HG03280 (cell line): ENCODE measurements at regions not wholly inside any gene's neighbourhood (a gene's known extent, or its start where the extent isn't known, plus 50 kb on each side); places are given as distances from the start of the nearest gene placed in this dataset.

Source experiments
- ATAC-seq: cut with Tn5 transposase; IDR thresholded peaks from one replicate; pipeline ENCODE4 v1.9.1; 2021; ENCODE audit warnings: mild to moderate bottlenecking, moderate library complexity; ENCODE audit not compliant: unreplicated experiment

DNA sequence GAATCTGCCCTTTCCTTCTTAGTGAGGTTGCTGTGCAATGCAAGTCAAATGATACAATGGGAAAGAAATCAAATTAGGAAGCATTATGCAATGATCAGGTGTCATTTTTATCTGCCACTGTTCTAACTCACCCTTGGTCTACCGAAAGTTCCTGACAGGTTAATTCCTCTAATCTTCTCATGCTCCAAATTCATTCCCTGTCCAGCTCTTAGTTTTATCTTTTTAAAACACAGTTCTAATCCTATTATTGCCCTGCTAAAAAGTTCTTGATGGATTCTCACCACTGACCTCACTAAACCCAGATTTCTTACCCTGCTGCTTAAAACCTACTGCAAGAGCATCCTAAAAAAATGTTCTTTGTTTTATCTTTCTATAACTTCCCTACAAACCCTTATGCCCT is 1000.9 kb downstream of the CDH18 start:
- no peak for ATAC-seq

DNA sequence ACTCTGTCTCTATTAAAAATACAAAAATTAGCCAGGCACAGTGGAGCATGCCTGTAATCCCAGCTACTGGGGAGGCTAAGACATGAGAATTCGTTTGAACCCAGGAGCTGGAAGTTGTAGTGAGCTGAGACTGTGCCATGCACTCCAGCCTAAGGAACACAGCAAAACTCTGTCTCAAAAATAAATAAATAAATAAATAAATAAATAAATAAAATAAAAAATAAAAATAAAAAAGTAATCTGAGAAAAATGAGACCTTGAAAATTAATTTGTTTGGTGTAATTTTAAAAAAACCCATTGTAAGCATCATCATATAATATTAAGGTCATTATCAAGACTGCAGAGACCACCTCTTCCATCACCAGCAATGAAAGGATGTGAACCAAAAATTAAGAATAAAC is 997.1 kb downstream of the CDH18 start:
- no peak for ATAC-seq

DNA sequence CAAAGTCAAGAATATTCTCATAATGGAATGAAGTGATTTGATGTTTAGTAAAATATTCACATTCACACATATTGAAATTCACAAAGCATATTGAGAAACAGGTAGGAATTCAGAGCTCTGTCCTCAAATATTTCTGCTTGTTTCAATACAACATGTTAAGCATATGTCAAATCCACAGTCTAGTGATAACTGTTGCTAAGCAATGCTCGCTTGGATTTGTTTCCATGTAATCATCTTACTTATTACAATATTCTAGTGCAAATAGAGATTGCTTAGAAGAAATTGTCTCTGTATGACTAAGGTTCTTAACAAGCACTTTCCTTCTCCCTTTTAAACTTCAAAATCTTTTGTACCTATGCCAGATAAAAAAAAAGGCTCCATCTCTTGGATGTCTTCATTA is 995.7 kb downstream of the CDH18 start:
- ATAC-seq: no peak

DNA sequence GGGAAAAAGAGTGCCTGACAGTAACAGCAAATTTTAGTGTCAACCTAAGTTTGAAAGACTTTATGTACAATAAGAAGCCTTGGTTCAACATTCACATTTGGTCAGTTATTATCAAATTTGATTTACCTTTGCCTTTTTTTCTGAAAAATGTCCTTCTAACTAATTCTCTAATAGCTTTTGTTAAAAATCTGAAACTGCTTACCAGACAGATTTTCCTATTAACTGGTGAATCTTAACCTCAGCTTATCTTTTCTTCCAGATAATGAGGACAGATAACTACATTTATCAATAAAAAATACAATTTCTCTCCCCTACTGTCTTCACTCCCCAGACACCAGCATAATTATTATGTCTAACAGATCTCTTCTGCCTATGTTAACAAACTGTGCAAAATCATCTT is 988.5 kb downstream of the CDH18 start:
- no peak for ATAC-seq

DNA sequence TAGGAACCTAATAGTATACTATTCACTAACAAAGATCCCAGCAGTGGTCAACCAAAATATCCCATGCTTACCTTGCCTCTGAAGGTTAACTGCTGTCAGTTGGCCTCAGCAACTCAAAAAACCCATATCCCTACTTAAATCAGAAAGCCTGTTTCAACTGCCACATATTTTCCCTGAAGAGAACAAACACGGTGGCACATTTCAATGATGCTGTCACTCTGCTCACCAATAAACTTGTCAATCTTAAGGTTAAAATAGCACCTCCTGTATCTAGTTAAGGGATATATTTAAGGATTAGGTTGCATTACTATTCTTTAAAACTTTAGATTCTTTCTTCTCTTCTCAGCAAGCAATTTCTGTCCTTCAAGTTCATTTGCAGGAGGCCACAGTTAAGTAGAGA is 986.9 kb downstream of the CDH18 start:
- ATAC-seq: no peak

DNA sequence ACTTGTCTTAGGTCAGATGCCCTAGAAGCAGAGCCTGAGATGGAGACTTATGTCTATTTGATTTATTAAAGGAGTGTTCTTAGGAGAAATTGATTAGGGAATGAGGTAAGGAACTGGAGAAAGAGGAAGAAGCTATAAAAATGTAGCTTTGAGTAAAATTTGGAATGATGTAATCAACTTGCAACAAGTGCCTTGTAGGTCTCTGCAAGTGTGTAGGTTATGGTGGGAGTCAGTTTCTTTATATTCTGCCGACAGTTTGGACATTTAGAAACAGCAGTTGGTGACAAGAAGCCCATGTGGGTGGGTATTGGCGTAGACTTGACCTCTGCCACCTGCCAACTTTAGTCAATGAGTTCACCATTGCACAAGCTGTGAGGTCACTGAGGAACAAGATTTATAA is 986.5 kb downstream of the CDH18 start:
- no peak for ATAC-seq

DNA sequence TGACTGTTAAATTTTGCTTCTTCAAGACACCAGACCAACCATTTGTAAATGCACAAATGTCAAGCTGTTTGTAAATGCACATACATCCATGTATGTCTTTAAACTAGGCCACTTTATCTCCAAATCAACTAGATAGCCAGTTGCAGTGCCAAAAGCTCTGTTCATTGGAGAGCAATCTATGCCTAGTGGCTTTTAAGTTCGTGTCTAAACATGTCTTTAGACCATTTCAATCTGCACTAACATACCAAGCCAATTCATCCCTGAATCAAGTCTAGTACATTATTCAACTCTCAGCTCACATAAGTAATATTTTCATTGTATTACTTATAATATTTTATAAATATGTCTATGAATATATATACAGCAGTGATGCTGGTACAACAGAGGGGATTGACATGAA is 985.9 kb downstream of the CDH18 start:
- ATAC-seq: no peak

DNA sequence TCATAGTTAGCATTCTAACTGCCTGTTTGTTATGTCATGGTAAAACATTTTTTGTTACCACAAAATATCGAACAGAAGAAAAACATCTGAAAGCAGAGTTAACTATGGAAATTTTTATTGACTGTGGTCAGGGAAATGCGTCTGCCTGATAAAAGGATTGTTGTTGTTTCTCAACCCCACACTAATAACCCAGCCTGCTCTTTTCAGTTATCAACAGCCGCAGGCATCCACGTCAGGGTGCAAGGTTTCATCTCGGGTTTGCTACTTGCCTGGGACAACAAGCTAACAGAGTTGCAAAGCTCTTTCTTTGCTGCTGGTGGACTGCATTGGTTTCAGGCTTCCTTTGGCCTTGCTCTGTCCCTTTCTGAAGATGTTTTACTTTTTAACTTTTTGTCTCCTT is 969.2 kb downstream of the CDH18 start:
- ATAC-seq: no peak

DNA sequence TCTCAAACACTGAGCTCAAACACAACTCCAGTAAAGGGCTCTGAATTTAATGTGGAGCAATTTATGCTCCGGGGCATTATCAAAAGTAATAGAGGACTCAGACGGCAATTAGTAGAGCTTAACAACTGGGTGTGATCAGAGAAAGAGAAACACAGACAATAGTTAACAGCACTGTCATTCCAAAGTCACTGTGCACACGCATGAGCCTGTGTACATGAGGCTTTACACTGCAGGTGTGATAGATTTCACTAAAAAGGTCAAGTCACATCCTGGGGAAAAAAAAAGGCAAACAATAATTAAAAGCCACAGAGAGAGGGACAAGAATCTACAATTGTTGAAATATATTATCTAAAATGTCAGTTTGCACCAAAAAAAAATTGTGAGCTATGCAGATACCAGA is 956.5 kb downstream of the CDH18 start:
- no peak for ATAC-seq

DNA sequence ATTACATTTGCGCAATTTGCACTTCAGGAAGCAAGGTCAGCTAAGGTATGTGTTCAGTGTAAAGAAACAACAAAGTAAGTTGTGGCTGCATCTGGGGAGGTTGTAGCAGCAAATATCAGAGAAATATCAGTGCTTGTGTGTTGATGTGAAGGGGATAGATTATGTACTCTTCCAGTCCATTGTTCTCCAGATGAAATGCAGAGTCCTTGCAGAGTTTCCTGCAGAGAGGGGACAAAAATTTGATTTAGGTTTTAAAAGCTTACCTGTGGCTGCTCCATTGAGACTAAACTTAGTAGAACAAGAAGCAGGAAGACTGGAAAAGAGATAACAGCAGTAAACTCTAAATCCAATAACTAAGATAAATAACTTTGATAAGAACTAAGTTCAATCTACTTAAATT is 952.2 kb downstream of the CDH18 start:
- ATAC-seq: no peak

DNA sequence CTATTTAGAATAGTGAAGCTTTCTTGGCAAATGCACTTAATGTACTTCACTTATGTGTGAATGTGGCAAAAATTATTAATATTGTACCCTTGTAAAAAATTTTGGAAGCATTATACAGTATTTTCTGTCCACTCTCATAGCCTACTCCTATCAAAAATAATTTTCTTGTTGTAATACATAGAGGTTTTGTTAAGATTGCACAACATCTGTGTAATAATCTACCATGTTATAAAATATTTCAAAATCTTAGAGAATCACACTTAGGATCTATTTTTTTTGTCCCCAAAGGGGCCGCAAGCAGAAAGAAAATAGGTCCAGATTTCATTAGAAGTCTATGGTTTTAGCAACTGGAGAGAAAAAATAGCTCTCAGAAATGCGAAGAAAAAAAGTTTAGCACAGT is 945.9 kb downstream of the CDH18 start:
- no peak for ATAC-seq

DNA sequence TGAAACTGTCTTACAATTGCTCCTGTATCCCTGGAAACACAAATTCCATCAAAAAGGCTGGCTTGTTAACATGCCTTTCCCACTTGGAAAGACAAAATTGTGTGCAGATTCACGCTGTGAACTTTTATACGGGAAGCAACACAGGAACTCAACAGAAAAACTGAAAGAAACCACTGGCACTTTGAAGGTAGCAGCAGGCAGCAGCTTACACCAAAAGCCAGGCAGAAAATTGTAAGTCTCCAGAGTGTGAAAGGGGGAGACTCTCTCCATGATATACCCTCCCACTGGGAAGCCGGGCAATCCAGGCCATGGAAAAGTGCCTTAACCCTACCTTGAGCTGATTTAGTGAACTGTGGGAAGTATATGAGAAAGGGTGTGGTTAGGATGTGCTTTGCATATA is 943.7 kb downstream of the CDH18 start:
- ATAC-seq: no peak

DNA sequence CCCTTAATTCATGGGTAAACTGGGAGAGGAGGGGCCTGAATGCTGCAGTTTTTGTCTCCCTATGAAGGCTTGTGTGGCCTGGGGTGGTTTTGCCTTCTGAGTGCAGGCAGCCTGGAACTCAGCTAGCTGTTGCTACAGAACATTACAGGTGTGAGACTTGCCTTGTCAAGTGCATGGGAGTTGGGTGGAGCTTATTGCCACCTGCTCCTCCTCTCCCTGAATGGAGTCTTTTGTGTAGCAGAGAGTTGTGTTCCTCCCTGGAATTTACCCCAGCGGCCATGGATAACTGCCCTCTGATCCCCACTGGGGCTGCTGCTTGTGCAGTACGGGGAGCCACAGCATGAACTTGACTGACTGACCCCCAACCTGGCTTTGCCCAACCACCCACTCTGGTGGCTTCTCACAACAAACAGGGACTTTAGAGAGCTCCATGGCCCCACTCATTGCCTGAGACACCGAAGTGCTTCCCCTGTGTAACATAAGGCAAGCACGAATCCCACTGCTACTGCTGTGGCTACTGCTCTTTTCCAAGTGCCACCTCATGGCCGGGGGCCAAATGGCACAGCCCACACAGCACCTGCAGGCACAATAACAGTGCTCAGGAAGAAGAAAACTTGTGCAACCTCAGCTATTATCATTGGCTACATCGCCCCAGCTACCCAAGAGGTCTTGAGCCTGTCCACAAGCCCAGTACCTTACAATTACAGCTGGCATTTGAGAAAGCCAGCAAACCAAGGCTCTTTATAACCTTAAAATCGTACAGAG is 942.9 kb downstream of the CDH18 start:
- ATAC-seq: no peak

DNA sequence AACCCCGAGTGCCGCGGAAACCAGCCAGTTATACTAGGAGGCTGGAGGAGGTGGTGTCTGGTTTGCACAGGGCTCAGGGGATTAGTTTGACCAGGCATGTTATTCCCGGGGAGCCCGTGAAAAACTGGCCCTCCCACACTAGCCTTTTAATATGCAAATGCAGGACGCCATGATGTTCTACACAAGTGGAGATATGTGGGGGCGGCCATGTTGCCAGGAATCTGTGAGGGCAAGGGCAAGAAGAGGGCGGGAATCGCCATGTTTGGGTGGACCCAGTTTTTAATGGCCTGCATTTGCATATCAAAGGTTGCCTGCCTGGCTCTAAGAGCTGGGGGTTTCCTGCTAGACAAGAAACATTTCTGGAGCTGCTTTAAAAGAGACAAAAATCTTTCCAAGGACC is 940.7 kb downstream of the CDH18 start:
- ATAC-seq: no peak

DNA sequence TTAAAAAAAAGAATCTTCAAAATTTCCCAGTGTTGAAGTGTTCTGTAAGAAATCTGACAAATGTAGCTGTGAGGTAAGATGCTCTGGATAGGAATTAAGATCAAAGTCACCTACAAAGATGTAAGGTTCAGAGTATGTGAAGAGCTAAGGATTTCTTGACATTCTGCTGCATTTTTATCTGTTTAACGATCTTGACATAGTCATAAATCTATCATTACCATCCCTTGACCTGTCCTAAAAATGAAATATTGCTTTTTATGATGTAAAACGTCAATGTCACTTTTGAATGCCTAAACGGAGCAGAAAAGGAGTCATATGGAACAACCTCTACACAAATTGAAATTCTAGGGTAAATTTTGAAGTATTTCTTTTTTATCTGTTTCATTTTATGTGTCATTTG is 939.3 kb downstream of the CDH18 start:
- no peak for ATAC-seq

DNA sequence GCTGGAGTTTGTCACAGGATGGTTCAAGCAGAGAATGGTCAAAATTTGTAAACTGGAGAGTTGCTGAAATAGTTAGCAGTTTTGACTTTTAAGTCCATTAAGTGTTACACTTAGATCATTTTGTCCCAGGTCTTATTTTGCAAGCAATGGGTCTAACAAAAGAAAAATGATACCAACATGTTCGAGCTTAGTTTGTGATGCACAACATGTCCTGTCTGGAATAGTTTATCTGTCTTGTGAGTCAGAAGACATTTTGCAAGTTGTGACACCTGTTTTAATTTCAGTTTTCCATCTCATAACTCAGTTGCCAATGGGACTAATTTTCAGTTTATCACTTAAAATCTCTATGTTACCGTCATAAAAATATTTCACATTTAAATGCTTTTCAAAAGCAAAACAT is 929.8 kb downstream of the CDH18 start:
- ATAC-seq: no peak

DNA sequence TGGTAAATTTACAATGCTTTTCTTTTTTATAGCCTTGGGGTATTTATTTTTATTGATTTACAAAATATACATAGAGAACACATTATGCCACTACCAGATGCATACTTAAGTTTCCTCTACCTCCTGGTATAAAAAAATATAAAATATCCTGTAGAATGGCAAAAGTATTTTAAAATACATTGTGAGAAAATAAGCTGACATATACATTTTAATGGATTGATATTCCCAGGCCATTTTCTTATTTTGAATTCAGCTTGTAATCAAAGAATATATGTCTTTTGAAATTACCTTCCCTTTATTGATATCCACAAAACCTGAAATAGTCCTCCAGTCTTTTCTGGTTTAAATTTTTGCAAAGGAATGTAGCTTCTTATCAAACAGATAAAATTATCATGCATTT is 923.9 kb downstream of the CDH18 start:
- no peak for ATAC-seq

DNA sequence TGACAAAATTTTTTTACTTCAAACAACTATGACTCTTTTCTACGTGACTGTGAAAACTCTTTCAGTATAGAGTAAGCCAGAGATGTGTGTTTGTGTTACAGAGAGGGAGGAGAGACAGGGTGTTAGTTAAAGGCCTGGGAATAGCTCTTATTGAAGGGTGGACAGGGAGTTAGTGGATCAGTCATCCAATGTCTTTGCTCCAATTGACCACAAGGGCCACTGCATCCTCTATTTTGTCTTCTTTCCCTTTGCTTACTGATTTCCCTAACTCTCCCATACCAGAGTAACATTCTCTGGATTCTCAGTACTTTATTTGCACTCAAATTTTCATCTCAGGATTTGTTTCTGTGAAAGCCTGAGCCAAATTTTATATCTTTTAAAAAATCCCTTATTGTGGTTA is 920.3 kb downstream of the CDH18 start:
- ATAC-seq: no peak

DNA sequence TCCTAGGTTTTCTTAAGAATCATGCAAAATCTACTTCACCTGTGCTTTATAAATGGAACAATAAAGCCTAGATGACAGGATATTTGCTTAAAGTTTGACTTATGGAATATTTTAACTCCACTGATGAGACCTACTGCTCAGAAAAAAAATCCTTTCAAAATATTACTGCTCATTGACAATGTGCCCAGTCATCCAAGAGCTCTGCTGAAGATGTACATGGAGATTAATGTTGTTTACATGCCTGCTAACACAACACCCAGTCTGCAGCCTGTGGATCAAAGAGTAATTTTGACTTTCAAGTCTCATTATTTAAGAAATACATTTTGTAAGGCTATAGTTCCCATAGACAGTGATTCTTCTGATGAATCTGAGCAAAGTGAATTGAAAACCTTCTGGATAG is 889.6 kb downstream of the CDH18 start:
- no peak for ATAC-seq

DNA sequence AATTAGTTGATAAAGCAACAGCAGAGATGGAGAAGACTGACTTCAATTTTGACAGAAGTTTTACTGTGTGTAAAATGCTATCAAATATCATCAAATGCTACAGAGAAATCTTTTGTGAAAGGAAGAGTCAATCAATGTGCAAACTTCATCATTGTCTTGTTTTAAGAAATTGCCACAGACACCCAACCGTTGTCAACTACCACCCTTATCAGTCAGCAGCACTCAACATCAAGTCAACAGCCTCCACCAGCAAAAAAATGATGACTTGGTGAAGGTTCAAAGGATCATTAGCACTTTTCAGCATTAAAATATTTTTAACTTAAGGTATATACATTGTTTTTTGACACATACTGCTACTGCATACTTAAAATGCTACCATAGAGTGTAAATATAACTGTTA is 888.8 kb downstream of the CDH18 start:
- ATAC-seq: no peak

DNA sequence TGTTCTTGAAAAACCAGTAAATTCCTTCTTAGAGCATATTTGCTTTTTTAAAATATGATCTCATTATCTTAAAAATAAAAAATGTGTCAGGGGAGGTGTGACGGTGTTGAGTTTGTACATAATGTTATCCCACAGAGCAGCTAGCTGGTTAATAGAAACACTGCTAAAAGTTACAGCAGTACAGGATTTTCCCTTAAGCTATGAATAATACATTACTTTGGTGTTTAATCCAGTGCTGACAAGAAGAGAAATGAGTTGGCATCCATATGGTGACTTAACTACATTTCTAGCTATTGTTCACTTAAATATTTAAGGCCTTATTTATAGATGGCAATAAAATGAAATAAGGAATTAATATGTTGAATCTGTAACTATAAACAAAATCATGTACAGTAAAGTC is 883.1 kb downstream of the CDH18 start:
- no peak for ATAC-seq

DNA sequence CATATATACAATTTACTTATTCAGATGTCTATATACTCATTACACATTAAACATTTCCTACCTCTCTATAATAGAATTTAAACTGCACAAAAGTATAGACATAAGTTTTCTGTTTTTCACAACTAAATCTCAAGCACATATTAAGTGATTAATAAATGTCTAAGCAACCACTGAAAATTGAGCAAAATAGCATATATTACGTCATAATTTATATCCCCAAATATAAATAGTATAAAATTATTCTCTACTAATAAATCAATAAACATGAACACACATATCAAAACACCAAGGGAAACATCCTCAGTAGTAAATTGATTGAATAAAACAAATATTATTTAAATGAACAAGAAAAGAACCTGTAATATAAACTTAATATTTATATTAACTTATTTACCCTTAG is 865.1 kb downstream of the CDH18 start:
- no peak for ATAC-seq

DNA sequence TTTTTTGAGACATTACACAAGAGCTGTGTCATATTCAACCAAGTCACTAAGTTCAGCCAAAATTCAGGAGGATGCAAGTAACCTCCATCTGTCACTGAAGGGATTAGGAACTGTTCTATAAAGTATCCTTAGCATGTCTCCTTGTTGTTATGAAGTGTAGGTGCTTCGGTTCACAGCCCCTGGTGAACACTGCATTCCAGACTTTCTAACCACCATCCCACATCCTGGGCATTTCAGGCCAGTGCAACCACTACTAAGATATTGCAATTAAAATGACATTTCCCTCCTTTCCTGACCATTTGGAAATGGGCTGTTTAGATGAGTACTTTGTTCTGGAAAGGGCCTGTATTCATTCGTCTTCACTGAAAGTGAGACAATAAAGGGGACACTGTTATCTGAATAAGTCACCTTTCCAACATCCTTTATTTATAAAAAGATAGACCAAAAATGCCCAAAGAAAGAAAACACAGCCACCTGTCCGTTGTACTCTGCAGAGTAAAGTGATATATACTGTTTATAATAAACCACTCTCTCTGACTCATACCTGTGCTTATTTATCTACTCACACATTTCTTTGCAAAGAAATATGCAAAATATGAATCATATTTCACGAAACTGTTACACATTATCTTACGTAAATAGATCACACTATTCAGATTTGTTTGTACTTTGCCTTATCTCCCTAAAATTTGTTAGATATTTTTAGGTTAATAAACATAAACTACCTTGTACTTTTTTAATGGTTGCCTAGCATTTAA is 861.9 kb downstream of the CDH18 start:
- no peak for ATAC-seq
